NCI-H460 (cell line): ENCODE measurements at regions not wholly inside any gene's neighbourhood (a gene's known extent, or its start where the extent isn't known, plus 50 kb on each side); places are given as distances from the start of the nearest gene placed in this dataset.

Experiments used
- DNase-seq: peaks from one replicate; pipeline ENCODE4 v3.0.0-alpha.2; 2016; ENCODE audit warnings: low read depth; ENCODE audit errors: extremely low read depth

DNA sequence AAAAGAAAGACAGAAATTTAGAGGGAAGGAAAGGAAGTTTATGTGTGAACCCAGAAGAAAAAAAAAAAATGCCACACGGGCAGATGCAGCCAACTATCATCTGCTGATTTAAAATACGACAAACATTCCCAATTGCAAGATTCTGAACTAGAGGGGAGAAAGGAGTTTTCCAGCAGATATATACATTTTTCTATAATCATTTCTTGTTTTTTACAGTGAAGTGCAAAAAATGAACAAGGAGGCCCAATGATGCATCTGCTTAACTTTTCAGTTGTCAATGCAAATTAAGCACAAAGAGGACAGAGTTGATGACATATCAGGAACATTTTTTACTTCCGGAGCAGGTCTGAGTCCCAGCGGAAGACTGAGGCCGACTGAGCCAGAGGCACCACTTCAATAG, 144.7 kb downstream of the MYCN start:
- DNase-seq, result no peak

DNA sequence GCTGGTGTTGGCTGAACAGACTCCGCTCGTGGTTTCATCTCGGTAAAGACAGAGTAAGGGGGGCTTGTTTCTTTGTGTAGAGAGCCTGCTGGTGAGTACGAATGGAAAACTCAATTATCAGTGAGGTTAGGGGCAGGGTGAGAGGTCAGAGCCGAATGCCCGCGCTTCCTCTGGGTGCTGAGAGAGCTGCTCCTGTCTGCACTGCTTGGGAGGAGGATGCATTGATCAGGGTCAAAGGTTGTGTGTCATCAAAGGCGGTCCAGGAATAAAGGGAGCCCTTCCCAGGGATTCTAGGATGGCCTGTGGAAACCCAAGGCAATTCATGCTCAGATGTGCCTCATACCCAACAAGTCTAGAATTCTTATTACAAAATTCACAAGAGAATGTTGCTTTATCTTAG, 143.9 kb downstream of the MYCN start:
- no peak for DNase-seq

DNA sequence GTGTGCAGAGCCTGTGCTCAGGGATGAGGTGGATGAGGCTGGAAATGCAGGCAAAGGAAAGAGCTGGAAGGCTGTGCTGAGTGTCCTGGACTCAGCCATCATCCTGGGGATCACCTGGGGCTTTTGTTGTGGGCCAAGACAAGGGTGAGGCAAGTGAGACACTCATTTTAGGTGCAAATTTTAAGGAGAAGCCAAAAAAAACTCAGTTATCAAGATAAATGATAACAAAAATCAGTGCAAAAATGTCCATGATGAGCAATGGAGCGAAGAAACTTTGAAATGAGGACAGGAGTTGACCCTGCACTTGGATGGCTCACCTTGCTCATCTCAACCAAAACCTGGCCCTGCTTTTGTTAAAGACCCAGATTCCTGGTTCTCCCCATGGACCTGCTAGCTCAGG, 141.9 kb downstream of the MYCN start:
- DNase-seq, result no peak

DNA sequence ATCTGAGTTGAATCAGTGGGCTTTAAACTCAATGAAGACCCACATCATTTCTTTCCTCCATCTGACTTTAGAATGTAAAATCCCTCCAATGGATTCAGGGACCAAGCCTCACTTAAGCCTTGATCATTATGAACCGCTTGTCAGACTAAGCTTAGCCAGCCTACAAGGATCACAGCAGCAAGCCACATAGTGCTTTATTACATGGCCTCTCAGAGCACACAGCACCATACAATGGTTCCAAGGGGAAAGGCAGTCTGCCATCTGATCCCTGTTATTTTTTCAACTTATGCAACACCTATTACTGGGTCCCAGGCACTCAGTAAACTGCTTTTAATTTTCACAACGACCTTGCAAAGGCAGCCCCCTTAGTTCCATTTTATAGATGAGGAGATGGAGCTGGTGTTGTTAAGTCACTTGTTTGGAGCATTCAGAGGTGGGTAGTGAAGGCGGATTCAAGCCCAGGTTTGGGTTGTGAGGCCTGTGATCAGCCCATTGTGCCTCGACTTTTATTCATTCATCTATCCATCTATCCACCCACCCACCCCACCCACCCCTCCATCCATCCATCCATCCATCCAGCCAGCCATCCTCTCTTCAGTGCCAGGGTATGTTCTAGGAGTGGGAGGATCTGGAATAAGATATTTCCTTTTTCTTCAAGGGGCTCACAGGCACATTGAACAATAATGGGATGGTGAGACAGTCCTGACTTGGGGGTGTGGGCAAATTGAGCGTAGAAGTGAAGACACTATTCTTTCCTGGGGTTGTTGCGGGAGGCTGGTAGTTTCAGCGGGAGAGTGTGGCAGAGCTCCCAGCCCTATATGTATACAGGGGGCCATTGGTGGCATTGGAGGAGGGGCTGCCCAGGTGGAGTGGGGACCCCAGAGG, 141.2 kb downstream of the MYCN start:
- no peak for DNase-seq

DNA sequence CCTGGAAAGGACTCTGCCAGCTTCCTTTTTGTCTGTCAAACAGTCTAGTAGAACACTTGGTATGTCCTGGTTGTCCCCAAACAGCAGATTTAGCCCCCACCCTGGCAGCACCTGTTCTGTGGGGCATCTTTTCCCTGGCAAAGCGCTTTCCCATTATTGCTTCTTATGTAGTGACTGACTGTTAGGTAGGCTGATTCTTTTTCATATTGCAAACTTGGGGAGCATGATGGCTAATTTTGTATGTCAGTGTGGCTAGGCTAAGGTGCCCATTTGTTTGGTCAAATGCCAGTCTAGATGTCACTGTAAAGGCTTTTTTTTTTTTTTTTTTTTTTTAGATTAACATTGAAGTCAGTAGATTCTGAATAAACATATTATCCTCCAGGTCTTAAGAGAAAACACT, 140.2 kb downstream of the MYCN start:
- no peak for DNase-seq

DNA sequence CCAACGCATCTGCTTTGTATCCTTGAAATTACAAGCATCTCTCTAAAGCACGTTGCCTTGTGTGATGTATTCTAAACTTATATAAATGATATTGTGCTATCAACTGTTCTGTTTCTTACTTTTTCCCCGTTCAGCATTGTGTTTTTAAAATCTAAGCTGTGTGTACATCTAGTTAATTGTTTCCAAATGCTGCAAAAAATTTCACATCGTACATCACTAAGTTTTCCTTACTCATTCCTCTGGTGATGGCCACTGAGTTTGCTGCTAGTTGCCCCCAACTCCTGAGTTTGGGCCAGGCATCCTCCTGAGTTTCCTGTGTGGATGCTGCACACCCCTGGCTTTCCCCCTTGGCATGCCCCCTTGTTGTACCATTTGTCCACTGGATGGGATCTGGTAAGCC, 139.7 kb downstream of the MYCN start:
- no peak for DNase-seq

DNA sequence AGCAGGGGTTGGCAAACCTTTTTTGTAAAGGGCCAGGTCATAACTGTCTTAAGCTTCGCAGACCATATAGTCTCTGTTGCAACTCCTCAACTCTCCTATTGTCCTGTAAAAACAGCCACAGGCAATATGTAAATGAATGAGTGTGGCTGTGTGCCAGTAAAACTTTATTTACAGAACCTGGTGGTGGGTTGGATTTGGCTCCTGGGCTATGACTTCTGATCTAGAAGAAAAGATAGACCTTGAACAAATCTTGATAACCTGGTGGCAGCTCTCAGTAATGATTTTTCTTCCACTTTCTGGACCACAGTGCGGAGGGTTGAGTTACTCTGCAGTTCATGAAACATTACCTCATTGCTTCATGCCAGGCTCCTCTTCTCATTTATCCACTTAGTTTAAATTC, 139.3 kb downstream of the MYCN start:
- DNase-seq, result no peak

DNA sequence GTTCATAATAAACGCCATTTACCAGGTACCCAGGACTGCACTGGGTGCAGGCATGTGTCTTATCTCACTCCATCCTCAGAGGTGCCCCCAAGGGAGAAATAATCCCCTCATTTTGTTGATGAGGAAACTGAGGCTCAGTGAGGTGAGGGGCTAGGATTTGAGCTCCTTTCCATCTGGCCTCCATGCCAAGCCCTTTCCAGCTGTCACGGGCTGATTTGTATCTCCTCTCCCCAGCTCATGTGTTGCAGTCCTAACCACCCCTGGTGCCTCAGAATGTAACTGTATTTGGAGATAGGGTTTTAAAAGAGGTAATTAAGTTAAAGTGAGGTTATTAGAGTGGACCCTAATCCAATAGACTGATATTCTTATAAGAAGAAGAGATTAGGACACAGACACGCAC, 137.3 kb downstream of the MYCN start:
- no peak for DNase-seq

DNA sequence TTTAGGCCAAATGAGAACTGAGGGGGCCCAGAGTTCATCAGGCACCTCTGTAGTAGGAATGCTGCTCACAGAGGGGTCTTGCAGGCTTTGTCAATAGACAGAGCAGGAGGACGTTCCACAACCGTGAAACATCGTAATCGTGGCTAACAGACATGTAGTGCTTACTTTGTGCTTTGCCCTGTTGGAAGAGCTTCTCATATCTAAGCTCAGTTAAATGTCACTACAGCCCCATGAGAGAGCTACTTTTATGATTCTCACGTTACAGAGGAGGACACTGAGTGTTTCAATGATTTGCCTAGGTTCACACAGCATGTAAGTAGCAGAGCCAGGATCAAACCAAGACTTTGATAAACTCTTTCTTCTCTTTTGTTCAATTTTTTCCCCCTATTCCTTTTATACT, 136.6 kb downstream of the MYCN start:
- no peak for DNase-seq

DNA sequence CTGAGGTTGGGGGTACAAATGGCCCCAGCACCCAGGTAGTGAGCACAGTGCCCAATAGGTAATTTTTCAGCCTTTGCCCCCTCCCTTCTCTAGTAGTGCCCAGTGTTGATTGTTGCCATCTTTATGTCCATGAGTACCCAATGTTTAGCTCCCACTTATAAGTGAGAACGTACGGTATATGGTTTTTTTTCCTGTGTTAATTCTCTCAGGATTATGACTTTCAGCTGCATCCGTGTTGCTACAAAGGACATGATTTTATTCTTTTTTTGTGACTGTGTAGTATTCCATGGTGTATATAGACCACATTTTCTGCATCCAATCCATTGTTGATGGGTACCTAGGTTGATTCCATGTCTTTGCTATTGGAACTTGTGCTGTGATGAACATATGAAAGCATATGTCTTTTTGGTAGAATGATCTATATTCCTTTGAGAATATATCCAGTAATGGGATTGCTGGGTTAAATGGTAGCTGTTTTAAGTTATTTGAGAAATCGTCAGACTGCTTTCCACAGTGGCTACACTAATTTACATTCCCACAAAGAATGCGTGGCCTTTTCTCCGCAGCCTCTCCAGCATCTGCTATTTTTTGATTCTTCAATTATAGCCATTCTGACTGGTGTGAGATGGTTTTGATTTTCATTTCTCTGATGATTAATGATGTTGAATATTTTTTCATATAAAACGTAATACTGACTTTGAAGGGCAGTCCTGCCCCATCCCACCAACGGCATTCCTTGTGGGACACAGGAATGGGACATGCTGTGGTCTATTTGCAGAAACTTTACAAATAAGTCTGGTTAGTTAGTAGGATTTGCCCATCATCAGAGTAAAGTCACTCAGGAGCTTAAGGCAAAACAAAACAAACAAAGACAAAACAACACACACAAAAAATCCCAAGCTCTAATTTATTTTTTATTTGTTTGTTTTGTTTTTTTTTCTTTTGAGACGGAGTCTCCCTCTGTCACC, 135.0 kb downstream of the MYCN start:
- no peak for DNase-seq

DNA sequence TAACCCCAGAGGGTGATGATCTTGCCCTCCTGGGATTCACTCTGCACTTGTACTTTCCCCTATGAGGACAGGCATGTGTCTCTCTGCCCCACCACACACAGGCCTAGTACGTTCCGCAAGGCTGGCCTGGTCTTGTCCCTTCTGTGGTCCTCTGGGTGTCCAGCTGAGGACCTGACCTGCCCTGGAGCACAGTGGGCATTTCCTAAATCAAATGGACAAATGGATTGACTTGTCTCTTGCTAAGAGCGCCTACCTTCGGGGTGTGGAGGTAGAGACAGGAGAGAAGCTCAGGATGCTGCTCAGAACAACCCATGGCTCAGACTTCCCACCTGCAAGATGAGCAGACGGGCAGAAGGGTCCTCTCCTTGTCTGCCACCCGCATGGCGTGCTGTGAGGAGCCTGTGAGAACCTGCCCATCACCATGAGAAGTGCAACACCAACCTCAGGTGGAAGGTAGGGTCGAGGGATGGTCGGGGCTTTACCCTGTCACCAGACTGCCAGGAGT, 133.6 kb downstream of the MYCN start:
- DNase-seq, result no peak

DNA sequence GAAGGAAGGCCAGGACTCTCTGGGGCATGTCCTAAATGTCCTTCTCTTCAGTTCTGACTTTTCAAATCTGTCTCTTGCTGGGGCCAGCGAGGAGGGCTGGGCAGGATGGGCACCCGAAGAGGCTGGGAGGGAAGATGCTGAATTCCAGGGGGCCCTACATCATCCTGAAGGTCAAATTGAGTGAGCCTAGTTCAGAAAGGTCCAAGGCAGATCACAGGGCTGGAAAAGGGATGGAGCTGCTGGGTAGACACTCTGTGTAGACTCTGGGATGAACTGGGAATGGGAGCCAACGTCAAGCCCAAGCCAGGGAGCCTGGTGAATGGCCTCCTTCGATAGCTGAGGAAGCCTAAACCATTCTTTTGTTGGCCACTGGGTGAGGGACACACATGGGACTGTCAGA, 133.1 kb downstream of the MYCN start:
- DNase-seq, result no peak

DNA sequence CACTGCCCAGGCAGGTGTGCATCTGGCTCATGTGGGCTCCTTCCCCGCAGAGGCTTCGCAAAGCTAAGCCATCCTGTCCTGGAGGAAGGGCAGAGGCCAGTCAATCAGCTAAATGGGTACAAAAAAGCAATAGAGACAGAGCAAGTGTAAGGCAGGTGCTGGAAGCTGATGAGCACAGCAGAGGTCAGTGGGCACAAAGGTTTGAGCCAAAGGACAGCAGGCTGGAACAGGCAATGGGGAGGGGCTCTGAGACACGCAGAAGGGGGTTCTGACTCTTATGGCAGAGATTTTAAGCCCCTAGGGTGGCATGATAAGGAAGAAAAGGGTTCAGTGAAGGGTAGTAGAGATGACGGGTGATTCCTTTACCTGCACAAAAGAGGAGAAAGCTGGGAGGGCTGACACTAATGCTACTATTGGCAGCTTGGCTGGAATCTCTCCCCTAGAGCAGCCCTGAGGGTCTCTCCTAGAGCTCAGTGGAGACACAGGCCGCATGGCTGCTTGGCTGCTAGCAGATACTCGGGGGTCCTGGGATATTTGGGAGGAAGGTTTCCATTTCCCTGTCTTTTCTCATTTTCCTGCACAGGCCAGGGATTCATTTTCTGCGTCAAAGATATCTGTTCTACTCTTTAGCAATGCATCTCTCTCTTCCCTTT, 132.4 kb downstream of the MYCN start:
- DNase-seq, result no peak

DNA sequence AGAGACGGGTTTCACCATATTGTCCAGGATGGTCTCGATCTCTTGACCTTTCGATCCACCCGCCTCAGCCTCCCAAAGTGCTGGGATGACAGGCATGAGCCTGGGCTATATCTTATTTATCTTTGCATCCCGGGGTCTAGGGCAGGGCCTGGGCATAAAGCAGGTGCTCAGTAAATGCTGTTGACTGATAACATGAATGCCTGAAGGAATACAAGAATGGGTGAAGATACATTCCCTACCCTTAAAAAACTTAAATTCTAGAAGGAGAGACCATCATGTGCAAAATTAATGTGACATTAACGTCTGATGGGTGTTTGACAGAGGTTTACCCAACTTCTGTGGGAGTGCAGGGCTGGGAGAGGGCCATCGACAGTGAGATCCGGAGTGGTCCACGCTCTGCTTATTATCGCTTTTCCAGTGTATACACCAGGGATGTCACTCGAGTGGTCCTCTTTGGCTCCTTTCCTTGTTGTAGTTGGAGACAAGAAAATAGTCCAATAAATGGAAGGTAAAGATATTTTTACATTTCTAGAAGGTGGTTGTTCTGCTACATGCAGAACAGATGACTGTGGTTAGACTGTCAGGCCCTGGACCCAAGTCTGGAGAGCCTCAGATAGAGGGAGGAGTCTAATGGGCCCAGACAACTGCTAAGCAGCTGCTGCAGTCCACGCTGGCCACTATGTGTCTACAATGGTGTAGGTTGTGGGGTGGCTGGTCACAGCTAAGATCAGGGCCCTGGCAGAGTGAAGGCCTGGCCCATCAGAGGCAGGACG, 131.7 kb downstream of the MYCN start:
- DNase-seq, result no peak

DNA sequence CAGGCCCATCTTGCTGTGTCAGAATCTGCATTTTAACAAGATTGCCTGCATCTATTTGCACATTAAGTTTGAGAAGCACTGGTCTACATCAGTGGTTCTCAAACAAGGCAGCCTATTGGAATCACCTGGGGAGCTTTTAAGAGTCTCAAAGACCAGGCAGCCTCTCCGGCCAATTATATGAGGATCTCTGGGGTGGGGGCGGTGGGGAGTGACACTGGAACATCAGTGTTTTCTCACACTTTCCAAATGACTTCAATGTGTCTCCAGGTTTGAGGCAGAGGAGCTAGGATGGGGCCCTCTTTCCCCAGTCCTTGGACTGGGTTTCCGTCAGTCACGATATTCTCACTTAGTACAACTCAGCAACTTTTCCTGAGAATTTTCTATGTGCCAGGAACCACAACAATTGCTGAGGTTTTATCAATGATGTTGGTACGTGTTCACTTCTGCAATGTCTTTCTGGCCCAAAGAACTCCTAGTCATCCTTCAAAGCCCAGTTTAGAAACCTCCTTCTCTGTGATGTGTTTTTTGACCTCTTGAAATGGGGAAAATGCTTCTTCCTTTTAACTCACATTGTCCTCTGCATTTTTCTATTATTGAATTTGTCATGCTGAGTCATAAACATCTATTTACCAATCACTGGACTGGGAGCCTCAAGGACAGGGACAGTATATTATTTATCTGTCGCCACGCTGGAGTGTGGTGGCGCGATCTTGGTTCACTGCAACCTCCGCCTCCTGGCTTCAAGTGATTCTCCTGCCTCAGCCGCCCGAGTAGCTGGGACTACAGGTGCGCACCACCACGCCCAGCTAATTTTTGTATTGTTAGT, 130.9 kb downstream of the MYCN start:
- DNase-seq, result no peak

DNA sequence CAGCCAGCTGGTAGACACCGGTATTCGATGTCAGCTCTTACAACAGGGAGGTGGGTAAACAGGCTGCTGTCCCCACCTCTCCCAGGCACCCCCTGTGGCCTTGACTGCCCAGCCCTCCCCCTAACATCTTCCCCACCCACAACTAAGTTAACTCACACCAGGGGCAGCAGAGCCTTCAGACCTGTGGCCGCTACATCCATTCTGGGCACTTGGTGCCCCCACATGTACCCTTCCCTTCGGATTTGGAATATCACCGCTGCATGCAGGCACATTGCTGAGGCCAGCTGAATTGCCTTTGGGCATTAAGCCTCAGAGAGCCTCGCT, 130.3 kb downstream of the MYCN start:
- DNase-seq, result no peak

DNA sequence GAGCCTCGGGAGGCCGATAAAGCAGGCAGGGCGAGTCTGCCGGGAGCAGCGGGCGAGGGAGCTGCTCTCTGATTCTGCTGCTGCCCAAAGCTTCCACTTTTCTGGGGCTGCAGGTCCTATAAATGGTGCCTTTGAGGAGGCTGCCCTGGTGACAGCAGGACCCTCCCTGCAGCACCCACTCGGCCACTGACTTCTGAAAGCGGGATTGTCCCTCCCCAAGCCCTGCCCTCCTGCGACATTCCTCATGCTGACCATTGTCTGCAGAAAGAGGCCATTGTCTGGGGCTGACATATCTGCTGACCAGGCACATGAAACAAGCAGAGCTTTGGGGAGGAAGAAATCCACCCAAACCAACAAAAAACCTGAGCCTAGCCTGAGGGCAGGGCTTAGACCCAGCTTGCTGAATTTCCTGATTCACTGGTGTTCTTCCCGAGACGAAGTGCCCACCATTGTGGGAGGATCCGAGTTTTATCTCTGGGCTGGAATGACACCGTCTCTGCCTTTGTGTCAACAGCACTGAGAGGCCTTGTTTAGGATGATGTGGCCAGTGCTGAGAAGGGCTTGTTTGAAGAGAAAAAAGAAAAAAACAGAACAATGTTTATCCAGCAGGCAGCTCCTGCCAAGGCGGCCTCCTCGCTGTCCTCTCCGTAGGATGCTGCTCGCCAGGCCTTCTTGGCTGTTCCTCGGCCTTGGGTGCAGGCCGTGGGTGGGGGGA, 129.7 kb downstream of the MYCN start:
- DNase-seq, result no peak

DNA sequence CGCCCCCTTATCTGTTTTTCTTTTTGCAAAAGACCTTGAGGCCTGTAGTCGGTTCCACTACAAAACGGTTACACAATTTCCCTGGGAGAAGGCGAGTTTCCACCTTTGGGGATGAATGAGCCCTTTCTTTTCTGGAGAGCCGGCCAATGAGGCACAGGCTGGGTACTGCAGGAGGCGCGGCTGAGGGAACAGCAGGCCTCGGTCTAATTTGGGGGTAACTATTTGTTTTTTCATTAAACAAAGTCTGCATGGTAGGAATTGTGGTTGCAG, 129.2 kb downstream of the MYCN start:
- DNase-seq, result no peak

DNA sequence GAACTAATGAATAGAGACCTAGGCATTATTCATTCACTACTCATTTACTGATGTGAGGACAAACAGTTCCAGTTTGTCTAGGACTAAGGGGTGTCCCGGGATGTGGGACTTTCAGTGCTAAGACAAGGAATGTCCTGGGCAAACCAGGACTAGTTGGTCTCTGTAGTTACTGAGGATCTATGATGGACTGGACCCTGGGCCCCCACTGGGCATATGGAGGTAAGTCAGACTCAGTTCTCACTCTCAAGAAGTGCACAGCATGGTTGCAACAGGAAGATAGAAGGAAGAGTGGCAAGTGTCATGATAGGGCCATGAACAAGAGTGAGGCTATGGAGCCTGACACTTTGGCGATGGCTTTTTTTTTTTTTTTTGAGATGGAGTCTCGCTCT, 128.2 kb downstream of the MYCN start:
- DNase-seq, result no peak
